Thoracic aorta (tissue), 2 donors: ENCODE measurements at regions not wholly inside any gene's neighbourhood (a gene's known extent, or its start where the extent isn't known, plus 50 kb on each side); places are given as distances from the start of the nearest gene placed in this dataset.

Experiments
- ATAC-seq: fragments of 150-250 bp; one replicate; pipeline ENCODE4 v1.8.0; 2017; ENCODE audit warnings: low read depth; ENCODE audit not compliant: insufficient number of reproducible peaks, low FRiP score
- DNase-seq: peaks from one replicate; pipeline ENCODE4 v3.0.0-alpha.2; 2020; ENCODE audit warnings: low spot score
- H3K27ac ChIP-seq, 2 donors: fragments of 200-600 bp; sonication (generic); 1 replicate in 1 of 2; 2 replicates in 1 of 2; pipeline ENCODE4 v1.5.1; 2016; ENCODE audit warnings: mild to moderate bottlenecking in 2 of 2, moderate library complexity in 2 of 2
- H3K27me3 ChIP-seq: fragments of 200-600 bp; sonication (generic); replicated peaks from 2 replicates; pipeline ENCODE4 v1.6.0; 2016; ENCODE audit warnings: mild to moderate bottlenecking; ENCODE audit not compliant: insufficient read depth
- H3K36me3 ChIP-seq: fragments of 200-600 bp; sonication (generic); one replicate; pipeline ENCODE4 v1.5.1; 2016
- H3K4me1 ChIP-seq, 2 donors: fragments of 200-600 bp; sonication (generic); 1 replicate in 1 of 2; 2 replicates in 1 of 2; pipeline versions ENCODE4 v1.5.1 to v1.6.0; 2016; ENCODE audit warnings: low read depth in 2 of 2, mild to moderate bottlenecking in 1 of 2; ENCODE audit not compliant: control insufficient read depth in 1 of 2
- H3K4me3 ChIP-seq: fragments of 200-600 bp; sonication (generic); 2 replicates; pipeline ENCODE4 v1.5.1; 2016; ENCODE audit warnings: mild to moderate bottlenecking
- H3K9me3 ChIP-seq: fragments of 200-600 bp; sonication (generic); 2 replicates; pipeline ENCODE4 v1.5.1; 2016
- TF ChIP-seq, protein P1 (sequence below): fragments of 200-600 bp; sonication (generic); IDR thresholded peaks from one replicate; pipeline ENCODE4 v1.5.1; 2019; ENCODE audit warnings: antibody characterized with exemption

DNA sequence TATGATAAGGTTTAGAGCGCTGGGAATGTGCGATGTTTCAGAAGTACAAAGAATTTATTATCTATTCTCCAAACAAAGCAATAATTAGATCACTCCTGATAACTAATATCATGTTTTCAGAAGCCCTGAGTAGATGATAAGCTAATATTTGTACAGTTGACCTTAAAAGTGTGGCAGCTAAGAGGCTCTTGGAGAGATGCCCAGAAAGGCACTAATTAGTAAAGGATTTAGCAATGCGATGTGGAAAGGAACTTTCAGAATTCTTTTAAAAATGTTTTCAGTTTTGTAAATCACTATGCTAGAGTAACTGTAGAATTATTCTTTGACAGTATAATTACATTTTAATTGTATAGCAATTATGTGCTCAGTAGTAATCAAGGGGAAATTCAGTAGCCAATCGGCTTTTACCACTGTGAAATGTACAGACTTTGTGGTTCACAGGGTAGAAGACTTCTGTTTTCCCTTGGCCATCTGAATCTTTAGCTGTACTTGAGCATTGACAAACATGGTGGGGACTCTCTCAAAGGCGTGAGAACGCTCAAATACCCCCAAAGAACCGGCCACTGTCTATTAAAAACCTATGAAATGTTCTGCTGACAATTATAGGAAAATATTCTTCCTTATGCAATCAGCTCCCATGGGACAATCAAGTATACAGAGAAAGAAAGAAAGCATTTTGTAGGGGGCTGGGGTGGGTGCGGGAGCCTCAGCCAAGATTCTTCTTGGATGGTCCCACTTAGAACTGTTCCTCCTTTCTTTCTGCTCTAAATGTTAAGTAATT lies 262.8 kb upstream of the AGAP1 start:
- DNase-seq = no peak
- Histone ChIP-seq H3K27ac (no peak overlapping the region), H3K4me3 (no peak overlapping the region), H3K4me1 (no peaks in the 10 kb centered on the region), H3K9me3 (no peaks in the 10 kb centered on the region), H3K36me3 (no peaks in the 10 kb centered on the region), H3K27me3 (no peaks in the 10 kb centered on the region)
- TF ChIP-seq, protein P1, sequence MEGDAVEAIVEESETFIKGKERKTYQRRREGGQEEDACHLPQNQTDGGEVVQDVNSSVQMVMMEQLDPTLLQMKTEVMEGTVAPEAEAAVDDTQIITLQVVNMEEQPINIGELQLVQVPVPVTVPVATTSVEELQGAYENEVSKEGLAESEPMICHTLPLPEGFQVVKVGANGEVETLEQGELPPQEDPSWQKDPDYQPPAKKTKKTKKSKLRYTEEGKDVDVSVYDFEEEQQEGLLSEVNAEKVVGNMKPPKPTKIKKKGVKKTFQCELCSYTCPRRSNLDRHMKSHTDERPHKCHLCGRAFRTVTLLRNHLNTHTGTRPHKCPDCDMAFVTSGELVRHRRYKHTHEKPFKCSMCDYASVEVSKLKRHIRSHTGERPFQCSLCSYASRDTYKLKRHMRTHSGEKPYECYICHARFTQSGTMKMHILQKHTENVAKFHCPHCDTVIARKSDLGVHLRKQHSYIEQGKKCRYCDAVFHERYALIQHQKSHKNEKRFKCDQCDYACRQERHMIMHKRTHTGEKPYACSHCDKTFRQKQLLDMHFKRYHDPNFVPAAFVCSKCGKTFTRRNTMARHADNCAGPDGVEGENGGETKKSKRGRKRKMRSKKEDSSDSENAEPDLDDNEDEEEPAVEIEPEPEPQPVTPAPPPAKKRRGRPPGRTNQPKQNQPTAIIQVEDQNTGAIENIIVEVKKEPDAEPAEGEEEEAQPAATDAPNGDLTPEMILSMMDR = no peak
- ATAC-seq = no peak

DNA sequence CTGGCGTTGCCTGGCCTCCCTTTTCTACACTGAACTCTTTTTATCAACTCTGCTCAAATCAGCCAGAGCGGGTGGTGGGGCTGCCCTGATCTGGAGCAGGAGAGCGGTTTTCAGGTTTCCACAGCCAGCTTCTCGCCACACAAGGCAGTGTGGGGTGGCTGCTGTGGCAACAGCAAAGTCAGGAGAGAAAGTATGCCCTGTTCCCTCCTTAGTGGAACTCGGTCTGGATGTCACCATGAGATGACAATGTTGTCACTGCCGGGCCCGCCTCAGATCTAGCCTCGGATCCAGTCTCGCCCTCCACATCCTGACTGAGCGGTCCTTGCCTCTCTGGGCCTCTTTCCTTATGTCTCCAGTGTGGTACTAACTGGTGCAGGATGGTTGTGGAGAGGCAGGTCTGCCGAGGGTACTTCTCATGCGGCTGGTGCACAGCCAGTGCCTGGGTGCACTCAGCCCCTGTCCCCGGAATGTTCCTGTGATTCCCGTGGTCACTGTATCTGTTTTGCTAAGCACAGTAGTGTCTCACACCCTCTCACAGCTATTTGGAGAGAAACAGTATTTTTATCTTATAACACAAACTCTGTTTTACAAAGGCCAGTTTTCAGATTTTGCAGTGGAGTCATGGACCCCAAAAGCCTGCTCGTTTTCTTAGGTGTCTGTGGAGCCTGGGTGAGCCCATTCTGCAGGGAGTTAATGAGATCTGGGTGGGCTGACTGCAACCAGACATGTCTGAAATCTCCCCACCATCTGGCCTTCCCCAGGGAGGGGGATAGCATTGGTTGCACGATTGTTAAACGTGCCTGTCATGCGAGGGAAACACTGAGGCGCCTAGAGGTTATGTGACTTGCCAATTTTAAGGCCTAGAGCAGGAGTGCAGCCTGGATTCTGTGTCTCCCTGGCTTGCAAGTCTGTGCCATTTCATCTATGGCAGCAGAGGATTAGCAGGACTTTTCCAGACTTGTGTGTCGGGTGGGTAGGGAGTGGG lies 261.1 kb upstream of the AGAP1 start:
- no peaks in the 10 kb centered on the region for H3K36me3 ChIP-seq

DNA sequence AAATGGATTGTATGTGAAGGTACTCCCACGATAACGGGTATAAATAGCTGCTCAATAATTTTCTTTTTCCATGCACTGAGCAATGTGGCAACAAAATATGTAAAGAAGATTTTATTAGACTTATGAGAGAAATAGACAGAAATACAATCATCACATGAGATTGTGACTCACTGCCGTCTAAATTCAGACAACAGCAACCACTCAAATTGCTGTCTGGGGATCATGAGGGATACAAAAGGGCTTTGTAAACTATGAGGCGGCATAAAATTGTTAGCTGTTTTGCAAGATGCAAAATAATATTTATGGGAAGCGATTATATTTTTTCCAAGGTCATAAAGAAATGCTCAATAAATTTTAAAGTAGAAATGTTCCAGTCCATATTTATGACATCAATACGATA lies 259.1 kb upstream of the AGAP1 start:
- TF ChIP-seq, protein P1 = no peak
- H3K9me3 ChIP-seq = no peaks in the 10 kb centered on the region
- H3K4me1 ChIP-seq = no peaks in the 10 kb centered on the region
- H3K27me3 ChIP-seq = no peaks in the 10 kb centered on the region
- no peak for DNase-seq
- no peak overlapping the region for H3K27ac ChIP-seq
- no peaks in the 10 kb centered on the region for H3K36me3 ChIP-seq
- no peak overlapping the region for H3K4me3 ChIP-seq
- no peak for ATAC-seq

More for the DNA sequence above, 261.1 kb upstream of the AGAP1 start:
- Histone ChIP-seq H3K4me1 (no peaks in the 10 kb centered on the region), H3K4me3 (no peak overlapping the region), H3K27me3 (no peaks in the 10 kb centered on the region), H3K27ac (no peak overlapping the region), H3K9me3 (no peaks in the 10 kb centered on the region)
- ATAC-seq = no peak
- TF ChIP-seq, protein P1 = no peak
- no peak for DNase-seq

DNA sequence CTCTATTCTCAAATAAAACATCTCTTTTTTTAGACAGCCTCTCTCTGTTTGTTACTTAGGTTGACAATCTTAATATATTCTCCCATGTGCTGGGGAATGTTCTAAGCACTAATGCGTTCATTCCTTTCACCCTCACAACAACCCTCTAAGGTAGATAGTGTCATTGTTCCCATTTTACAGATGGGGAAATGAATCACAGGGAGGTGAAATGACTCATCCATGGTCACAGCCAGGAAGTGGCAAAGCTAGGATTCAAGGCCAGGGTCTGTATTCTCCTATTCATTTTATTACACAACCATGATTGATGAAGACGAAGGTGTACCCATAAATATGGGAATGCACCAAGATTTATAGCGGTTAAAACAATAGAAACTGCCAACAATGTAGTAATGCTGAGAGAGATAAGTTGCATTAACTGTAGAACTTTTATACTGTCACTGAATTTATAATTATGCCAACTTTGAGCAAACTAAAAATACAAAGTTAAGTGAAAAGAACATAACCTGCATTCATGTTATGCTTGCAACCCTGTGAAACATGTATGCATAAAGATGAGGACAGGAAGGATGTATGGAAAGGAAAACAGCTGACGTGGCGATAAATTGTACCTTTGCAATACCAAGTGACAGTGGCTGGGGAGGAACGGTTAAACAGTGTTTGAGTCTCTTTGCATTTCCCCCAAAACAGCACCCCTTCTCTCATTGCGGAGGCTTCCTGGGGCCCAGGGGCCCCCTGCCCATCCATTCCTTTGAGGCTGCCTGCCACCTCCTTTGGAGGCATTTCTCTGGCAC lies 257.7 kb upstream of the AGAP1 start:
- Histone ChIP-seq H3K27ac (no peak overlapping the region), H3K27me3 (no peaks in the 10 kb centered on the region), H3K4me3 (no peak overlapping the region), H3K4me1 (no peaks in the 10 kb centered on the region), H3K9me3 (no peaks in the 10 kb centered on the region), H3K36me3 (no peaks in the 10 kb centered on the region)
- DNase-seq (no peak), ATAC-seq (no peak)
- TF ChIP-seq, protein P1 = no peak
